ENCODE measurements at regions not wholly inside any gene's neighbourhood (a gene's known extent, or its start where the extent isn't known, plus 50 kb on each side); places are given as distances from the start of the nearest gene placed in this dataset.

DNA sequence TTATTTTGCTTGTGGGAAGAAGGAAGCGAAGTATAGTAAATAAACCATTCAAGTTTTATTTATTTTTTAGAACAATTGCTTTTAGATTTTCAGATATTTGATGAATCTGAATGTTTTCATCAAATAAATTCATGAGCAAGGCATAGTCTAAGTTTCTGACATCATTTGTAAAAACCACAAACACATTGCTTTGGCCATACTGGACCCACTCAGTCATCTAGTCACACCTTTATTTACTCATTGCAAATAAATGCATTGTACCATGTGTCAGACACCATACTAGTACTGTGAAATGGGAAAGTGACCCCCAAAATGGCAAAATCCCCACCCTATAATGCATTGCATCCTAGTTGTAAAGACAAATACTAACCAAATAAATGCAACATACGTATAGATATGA lies 449.1 kb upstream of the SMIM31 start:
- TF ChIP-seq CTCF (IDR thresholded peaks at IDR 0.05; ENCODE audit: low read depth, low read length), result no peak
- no peaks in the 10 kb centered on the region for H3K36me3 ChIP-seq
- DNase-seq (ENCODE audit: low read depth in 1 of 2, low spot score in 1 of 2), result no peak
- no peaks in the 10 kb centered on the region for H3K9me3 ChIP-seq (ENCODE audit: low read depth)
- H3K27me3 ChIP-seq, result no peaks in the 10 kb centered on the region
- no peak overlapping the region for H3K27ac ChIP-seq
- no peak overlapping the region for H3K4me3 ChIP-seq
- peaks cover 4% of the 10 kb centered on the region for H3K4me1 ChIP-seq (ENCODE audit: low read depth)

- Histone ChIP-seq H3K27me3 (no peaks in the 10 kb centered on the region), H3K9me3 (ENCODE audit: low read depth) (no peaks in the 10 kb centered on the region), H3K27ac (no peak overlapping the region), H3K4me1 (ENCODE audit: low read depth) (peaks cover 4% of the 10 kb centered on the region), H3K36me3 (no peaks in the 10 kb centered on the region), H3K4me3 (no peak overlapping the region)
- no peak for DNase-seq (ENCODE audit: low read depth in 1 of 2, low spot score in 1 of 2)
- TF ChIP-seq CTCF (IDR thresholded peaks at IDR 0.05; ENCODE audit: low read depth, low read length), result no peak
Measured at GRCh38 chr4:164307262-164307661, 446.7 kb upstream of the SMIM31 start.

GRCh38 chr4:164312671-164313070 lies 441.3 kb upstream of the SMIM31 start:
- peaks cover 4% of the 10 kb centered on the region for H3K4me1 ChIP-seq (ENCODE audit: low read depth)
- H3K4me3 ChIP-seq, result no peak overlapping the region
- DNase-seq (ENCODE audit: low read depth in 1 of 2, low spot score in 1 of 2), result no peak
- no peaks in the 10 kb centered on the region for H3K27me3 ChIP-seq
- no peak overlapping the region for H3K27ac ChIP-seq
- TF ChIP-seq CTCF (IDR thresholded peaks at IDR 0.05; ENCODE audit: low read depth, low read length), result no peak
- H3K36me3 ChIP-seq, result no peaks in the 10 kb centered on the region
- H3K9me3 ChIP-seq (ENCODE audit: low read depth), result no peaks in the 10 kb centered on the region

- H3K27me3 ChIP-seq, result no peaks in the 10 kb centered on the region
- no peak overlapping the region for H3K27ac ChIP-seq
- no peak for TF ChIP-seq CTCF (IDR thresholded peaks at IDR 0.05; ENCODE audit: low read depth, low read length)
- no peaks in the 10 kb centered on the region for H3K4me1 ChIP-seq (ENCODE audit: low read depth)
- no peaks in the 10 kb centered on the region for H3K9me3 ChIP-seq (ENCODE audit: low read depth)
- H3K36me3 ChIP-seq, result no peaks in the 10 kb centered on the region
- no peak for DNase-seq (ENCODE audit: low read depth in 1 of 2, low spot score in 1 of 2)
- H3K4me3 ChIP-seq, result no peak overlapping the region
Measured at GRCh38 chr4:164313853-164314252, 440.1 kb upstream of the SMIM31 start.

DNA sequence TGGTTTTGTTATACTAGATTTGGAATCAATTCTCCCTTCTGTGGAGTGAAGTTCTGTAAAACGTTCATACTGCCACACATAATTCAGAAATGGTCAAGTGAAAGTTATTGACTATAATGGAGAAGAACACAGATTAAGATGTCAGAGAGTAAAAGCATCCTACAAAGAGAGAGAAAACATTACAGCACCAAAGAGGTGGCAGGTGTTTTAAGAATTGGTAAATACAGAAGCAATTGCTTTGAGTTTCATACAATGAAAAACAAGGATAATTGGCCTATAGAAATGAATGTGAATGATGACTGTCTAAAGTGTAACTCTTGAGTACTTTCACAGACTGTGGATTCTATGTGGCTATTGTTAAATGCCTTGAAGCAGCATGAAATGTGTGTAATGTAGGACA lies 435.6 kb upstream of the SMIM31 start:
- TF ChIP-seq CTCF (IDR thresholded peaks at IDR 0.05; ENCODE audit: low read depth, low read length), result no peak
- H3K4me3 ChIP-seq, result no peak overlapping the region
- no peak overlapping the region for H3K27ac ChIP-seq
- DNase-seq (ENCODE audit: low read depth in 1 of 2, low spot score in 1 of 2), result no peak
- no peaks in the 10 kb centered on the region for H3K4me1 ChIP-seq (ENCODE audit: low read depth)
- no peaks in the 10 kb centered on the region for H3K9me3 ChIP-seq (ENCODE audit: low read depth)
- H3K36me3 ChIP-seq, result no peaks in the 10 kb centered on the region
- H3K27me3 ChIP-seq, result no peaks in the 10 kb centered on the region

DNA sequence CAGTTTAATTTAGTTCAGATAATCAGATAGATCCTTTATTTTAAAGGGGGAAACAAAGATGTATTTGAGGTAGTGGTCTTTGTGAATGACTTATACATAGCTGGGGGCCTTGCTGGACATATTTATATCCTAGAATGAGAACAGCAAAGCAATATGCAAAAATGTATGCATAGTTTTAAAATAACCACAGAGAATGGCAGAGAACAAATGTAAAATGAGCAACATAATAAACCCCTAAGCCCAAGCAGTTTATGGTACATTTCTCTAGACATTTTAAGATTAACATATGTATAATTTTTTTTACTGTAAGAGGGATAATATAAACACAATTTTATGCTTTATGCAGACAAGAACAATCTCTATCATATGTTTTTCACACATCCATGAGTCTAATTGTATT lies 434.2 kb upstream of the SMIM31 start:
- no peaks in the 10 kb centered on the region for H3K36me3 ChIP-seq
- H3K9me3 ChIP-seq (ENCODE audit: low read depth), result no peaks in the 10 kb centered on the region
- no peak for TF ChIP-seq CTCF (IDR thresholded peaks at IDR 0.05; ENCODE audit: low read depth, low read length)
- DNase-seq (ENCODE audit: low read depth in 1 of 2, low spot score in 1 of 2), result no peak
- no peaks in the 10 kb centered on the region for H3K27me3 ChIP-seq
- H3K4me3 ChIP-seq, result no peak overlapping the region
- no peak overlapping the region for H3K27ac ChIP-seq
- H3K4me1 ChIP-seq (ENCODE audit: low read depth), result no peaks in the 10 kb centered on the region
